ENCODE measurements at regions not wholly inside any gene's neighbourhood (a gene's known extent, or its start where the extent isn't known, plus 50 kb on each side); places are given as distances from the start of the nearest gene placed in this dataset.
A peak's percentile ranks its signal among the peaks of the same experiment; 100 is the strongest.

DNA sequence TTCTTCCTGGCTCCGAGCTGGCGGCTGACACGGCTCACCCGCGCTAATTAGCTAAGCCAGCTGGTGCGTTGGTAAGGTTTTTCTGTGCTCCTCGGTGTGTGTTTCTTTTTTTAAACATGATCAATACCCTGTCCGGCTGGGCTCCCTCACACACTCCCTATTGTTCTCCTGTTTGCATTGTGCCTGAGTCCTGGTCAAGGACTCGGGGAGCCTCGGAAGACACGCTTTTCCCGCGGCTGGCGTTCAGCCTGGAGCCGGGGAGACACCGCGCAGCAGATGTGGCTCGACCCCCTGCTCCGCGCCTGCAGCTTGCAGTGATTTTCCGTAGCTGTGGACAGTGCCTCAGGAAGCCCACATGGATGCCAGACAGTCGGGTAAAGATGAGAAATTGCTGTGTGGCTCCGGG, 454.9 kb upstream of the CADM1 start:
- no peak for DNase-seq (ENCODE audit: low read depth, low spot score)
- Mint-ChIP-seq H3K27me3 (ENCODE audit: low read depth) (no peaks in the 10 kb centered on the region), H3K27ac (ENCODE audit: unreplicated experiment) (peak overlapping the region; percentile 91), H3K9me3 (no peaks in the 10 kb centered on the region), H3K36me3 (ENCODE audit: low read depth) (no peaks in the 10 kb centered on the region), H3K4me3 (peak overlapping the region; percentile 60), H3K4me1 (peaks cover 59% of the 10 kb centered on the region)
- TF ChIP-seq, protein P1, sequence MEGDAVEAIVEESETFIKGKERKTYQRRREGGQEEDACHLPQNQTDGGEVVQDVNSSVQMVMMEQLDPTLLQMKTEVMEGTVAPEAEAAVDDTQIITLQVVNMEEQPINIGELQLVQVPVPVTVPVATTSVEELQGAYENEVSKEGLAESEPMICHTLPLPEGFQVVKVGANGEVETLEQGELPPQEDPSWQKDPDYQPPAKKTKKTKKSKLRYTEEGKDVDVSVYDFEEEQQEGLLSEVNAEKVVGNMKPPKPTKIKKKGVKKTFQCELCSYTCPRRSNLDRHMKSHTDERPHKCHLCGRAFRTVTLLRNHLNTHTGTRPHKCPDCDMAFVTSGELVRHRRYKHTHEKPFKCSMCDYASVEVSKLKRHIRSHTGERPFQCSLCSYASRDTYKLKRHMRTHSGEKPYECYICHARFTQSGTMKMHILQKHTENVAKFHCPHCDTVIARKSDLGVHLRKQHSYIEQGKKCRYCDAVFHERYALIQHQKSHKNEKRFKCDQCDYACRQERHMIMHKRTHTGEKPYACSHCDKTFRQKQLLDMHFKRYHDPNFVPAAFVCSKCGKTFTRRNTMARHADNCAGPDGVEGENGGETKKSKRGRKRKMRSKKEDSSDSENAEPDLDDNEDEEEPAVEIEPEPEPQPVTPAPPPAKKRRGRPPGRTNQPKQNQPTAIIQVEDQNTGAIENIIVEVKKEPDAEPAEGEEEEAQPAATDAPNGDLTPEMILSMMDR (conservative IDR thresholded peaks at IDR 0.05), result no peak

DNA sequence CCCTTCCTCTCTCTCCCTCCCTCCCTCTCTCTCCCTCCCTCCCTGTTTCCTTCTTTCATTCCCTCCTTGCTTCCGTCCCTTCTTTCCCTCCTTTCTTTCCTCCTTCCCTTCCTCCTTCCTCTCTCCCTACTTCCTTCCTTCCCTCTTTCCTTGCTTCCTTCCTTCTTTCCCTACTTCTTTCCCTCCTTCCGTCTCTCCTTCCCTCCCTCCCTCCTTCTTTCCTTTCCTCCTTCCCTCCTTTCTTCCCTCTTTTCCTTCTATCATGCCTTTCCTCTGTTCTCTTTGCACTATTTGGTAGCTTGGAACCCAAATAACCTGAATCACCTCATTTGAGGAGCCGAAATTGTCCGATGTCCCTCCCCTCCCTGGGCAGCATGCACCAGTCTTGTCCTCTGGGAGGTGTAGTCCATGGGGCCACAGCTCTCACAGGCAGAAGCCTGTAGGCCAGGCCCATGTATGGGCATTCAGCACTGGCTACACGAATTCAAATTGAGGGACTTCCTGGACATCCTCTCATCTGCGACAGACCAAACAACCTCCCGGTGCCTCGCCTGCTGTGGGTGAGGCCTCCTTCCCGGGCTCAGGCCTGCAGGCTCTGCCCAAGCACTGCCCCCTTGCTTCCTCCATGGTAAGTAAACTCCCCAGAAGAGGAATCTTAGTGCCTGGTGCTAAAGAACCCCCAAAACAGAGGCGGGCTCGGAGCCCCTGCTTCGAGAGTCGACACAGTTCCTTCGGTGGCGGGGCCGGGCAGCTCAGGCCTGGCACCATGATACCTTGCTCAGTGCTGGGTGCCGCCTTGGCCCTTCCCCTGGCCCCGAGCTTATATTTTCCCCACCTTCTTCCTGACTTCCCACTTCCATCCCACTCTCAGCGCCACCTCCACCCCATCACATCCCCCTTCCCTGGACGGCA, 454.1 kb upstream of the CADM1 start:
- peaks cover 59% of the 10 kb centered on the region for H3K4me1 Mint-ChIP-seq
- no peaks in the 10 kb centered on the region for H3K27me3 Mint-ChIP-seq (ENCODE audit: low read depth)
- H3K4me3 Mint-ChIP-seq, result no peak overlapping the region
- H3K36me3 Mint-ChIP-seq (ENCODE audit: low read depth), result no peaks in the 10 kb centered on the region
- TF ChIP-seq, protein P1 (conservative IDR thresholded peaks at IDR 0.05), result no peak
- DNase-seq (ENCODE audit: low read depth, low spot score), result no peak
- H3K9me3 Mint-ChIP-seq, result no peaks in the 10 kb centered on the region
- H3K27ac Mint-ChIP-seq (ENCODE audit: unreplicated experiment), result peak overlapping the region; percentile 91

DNA sequence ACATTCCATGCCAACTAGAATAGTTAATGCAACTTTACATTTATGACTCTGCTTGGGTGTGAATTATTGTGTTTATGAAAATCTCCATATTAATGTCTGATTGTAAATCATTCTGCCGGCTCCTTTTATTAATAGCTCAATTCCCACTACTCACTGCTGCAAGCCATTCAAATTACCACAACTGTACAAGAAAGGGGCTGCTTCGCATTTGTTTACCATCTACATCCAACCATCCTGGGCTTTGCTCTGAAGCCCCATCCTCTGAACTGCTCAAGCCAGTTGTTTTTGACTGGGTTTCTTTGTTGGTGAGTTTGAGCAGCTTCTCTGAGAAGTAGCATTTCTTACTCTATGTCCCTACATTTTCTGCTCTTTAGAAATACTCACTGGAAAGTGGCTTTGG, 451.6 kb upstream of the CADM1 start:
- H3K27me3 Mint-ChIP-seq (ENCODE audit: low read depth), result no peaks in the 10 kb centered on the region
- H3K36me3 Mint-ChIP-seq (ENCODE audit: low read depth), result peaks cover 4% of the 10 kb centered on the region
- no peak overlapping the region for H3K27ac Mint-ChIP-seq (ENCODE audit: unreplicated experiment)
- H3K4me1 Mint-ChIP-seq, result peaks cover 35% of the 10 kb centered on the region
- DNase-seq (ENCODE audit: low read depth, low spot score), result no peak
- H3K4me3 Mint-ChIP-seq, result no peak overlapping the region
- H3K9me3 Mint-ChIP-seq, result peaks cover 9% of the 10 kb centered on the region
- TF ChIP-seq, protein P1 (conservative IDR thresholded peaks at IDR 0.05), result no peak

DNA sequence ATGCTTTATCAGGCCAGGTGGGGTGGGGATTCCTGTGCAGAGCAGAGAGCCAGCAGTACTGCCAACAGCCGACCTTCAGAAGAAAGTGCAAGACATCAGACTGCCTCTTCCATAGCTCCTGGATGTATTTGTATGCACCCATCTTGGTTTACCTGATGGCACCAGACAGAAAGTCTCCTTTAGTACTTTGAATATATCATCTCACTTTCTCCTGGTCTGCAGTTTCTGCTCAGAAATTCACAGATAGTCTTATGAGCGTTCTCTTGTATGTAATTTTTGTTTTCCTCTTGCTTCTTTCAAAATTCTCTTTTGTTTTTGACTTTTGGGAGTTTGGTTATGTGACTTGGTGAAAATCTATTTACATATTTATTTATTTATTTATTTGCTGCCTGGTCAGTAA, 446.4 kb upstream of the CADM1 start:
- peaks cover 1% of the 10 kb centered on the region for H3K4me1 Mint-ChIP-seq
- H3K9me3 Mint-ChIP-seq, result peaks cover 19% of the 10 kb centered on the region
- H3K36me3 Mint-ChIP-seq (ENCODE audit: low read depth), result peaks cover 9% of the 10 kb centered on the region
- TF ChIP-seq, protein P1 (conservative IDR thresholded peaks at IDR 0.05), result no peak
- H3K4me3 Mint-ChIP-seq, result no peak overlapping the region
- DNase-seq (ENCODE audit: low read depth, low spot score), result no peak
- H3K27me3 Mint-ChIP-seq (ENCODE audit: low read depth), result no peaks in the 10 kb centered on the region
- no peak overlapping the region for H3K27ac Mint-ChIP-seq (ENCODE audit: unreplicated experiment)

DNA sequence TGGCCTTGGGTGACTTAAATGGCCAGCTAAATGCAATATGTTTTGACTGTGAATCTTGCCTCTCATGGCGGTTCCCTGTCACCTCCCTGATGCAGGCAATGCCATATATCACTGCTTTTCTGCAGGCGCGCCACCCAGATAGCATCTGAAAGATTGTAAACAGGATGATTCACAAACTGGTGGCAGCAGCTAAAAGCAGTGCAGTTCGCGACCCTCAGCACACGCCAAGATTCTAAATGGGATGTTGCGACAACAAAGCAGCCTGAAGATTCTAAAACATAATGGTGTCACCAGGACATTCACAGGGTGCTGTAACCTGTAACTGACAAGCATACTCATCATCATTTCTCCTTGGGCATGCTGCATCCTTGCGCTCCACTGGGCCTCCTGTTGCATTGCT, 440.4 kb upstream of the CADM1 start:
- no peaks in the 10 kb centered on the region for H3K27me3 Mint-ChIP-seq (ENCODE audit: low read depth)
- peaks cover 5% of the 10 kb centered on the region for H3K36me3 Mint-ChIP-seq (ENCODE audit: low read depth)
- H3K4me3 Mint-ChIP-seq, result no peak overlapping the region
- DNase-seq (ENCODE audit: low read depth, low spot score), result no peak
- TF ChIP-seq, protein P1 (conservative IDR thresholded peaks at IDR 0.05), result no peak
- no peak overlapping the region for H3K27ac Mint-ChIP-seq (ENCODE audit: unreplicated experiment)
- no peaks in the 10 kb centered on the region for H3K4me1 Mint-ChIP-seq
- H3K9me3 Mint-ChIP-seq, result peaks cover 8% of the 10 kb centered on the region
